GM12874 (cell line): ENCODE measurements at regions not wholly inside any gene's neighbourhood (a gene's known extent, or its start where the extent isn't known, plus 50 kb on each side); places are given as distances from the start of the nearest gene placed in this dataset.

Source experiments
- CTCF ChIP-seq: IDR thresholded peaks from 2 replicates; pipeline ENCODE4 v1.5.1; 2011; ENCODE audit warnings: low read depth, mild to moderate bottlenecking, control low read depth, low read length, moderate library complexity; ENCODE audit not compliant: insufficient read depth

- no peak for TF ChIP-seq CTCF
Observed at GRCh38 chr3:19711160-19711782, 222.7 kb downstream of the EFHB start.

GRCh38 chr3:19702416-19703078, 231.5 kb downstream of the EFHB start:
- no peak for TF ChIP-seq CTCF

DNA sequence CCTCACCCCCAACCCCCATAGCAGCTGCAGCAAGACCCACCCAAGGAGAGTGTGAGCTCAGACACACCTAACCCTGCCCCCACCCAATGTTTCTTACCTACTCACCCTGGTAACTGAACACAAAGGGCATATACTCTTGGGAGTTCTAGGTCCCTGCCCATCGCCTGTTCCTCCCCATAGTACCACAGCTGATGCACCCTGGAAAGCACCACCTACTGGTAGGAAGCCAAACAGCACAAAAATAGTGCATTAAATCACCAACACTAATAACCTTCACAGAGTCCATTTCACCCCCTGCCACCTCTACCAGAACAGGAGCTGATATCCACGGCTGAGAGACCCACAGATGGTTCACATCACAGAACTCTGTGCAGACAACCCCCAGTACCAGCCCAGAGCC, 245.2 kb downstream of the EFHB start:
- TF ChIP-seq CTCF: peak; percentile 47

GRCh38 chr3:19668163-19668562, 265.9 kb downstream of the EFHB start:
- TF ChIP-seq CTCF: no peak

DNA sequence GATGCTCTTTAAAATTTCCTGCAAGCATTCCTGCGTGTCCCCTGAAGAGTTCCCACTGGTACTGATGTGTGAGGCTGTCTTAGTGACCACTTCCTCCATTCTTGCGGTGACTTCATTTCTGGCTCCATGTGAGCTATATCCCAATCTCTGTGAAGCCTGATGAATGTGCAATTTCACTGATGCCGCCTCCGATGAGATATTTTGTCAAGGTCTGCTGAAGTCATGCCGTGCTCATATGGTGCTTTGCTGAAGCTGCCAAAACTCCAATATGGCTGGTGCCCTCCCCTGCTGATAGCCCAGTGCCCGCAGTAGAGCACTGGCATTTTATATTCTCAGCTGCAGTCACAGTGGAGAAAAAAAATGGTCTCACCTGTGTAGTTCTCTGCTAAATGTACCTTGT, 271.5 kb downstream of the EFHB start:
- no peak for TF ChIP-seq CTCF

DNA sequence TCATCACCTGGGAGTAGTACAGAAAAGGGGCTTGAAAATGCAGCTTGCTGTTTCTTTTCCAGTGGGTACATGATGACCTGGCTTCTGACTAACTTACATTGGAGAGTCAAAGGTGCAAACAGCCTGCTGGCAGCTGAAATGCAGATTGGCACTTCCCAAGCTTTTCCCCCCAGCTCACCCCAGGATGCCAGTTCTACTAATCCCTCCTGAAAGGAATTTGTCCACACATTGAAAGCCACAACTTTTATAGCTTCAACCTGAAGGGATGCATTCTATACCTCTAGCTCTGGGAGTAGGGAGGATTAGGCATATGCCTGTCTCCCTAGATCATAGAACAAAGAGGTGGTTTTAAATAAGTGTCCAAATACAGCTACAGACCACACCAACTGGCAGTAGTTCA, 281.7 kb downstream of the EFHB start:
- TF ChIP-seq CTCF: no peak

DNA sequence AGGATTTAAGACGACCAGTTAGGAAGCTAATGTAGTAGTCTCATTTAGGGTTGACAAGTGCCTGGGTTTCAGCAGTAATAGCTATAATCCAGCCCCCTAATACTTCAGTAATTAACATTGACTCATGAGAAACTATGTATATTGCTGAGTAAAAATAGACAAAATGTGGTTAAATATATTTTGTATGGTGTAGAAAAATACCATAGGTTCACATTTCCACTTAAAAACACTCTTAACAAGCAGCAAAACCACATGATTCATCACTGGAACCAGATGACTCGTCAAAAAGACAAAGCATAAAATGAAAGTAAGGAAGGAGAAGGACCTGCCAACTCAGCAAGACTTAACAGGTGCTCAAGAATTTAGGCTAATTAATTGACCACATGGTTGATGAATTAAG, 288.9 kb downstream of the EFHB start:
- no peak for TF ChIP-seq CTCF
